GF-D8 (cell line): ENCODE measurements at regions not wholly inside any gene's neighbourhood (a gene's known extent, or its start where the extent isn't known, plus 50 kb on each side); places are given as distances from the start of the nearest gene placed in this dataset.

Experiments
- DNase-seq: peaks from one replicate; lab custom pipeline; 2025; lab: John Stamatoyannopoulos, UW

DNA sequence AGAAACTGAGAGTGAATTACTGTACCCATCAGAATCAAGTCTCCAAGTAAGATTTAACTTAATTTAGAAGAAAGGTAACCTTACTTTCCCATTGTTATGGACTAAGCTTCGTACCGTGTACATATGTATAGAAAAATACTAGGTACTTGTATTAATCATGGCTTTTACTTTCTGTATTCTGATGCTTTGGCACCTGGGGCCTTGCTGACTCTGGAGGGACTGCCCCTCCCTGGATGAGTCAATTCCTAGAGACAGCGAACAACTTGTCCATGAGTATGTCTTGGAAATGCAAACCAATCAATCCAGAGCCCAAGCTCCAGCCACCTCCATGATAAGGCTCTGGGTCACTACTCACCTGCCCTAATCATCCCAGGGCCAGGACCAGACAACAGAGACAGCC, 50.0 kb upstream of the DGKG start:
- no peak for DNase-seq
